ENCODE measurements at regions not wholly inside any gene's neighbourhood (a gene's known extent, or its start where the extent isn't known, plus 50 kb on each side); places are given as distances from the start of the nearest gene placed in this dataset.

DNA sequence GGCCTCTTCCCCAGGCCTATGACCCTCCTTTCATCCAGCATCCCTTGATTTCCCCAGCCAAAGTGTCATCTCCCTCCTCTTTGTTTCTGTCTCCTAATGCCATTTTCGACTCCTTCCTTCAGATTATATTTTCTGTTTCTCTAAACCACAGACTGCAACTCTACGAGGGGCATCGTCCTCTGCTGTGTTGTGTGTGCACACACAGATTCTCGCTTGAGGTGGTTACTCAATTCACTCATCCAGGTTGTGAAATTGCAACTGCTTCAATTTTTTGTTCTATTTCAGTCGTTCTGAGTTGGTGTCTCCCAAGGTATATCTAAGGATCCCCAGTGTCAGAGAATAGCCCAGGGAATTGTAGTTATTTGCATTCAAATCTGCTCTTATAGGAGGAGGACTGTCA lies 113.5 kb upstream of the NDUFV2 start:
- H3K79me2 ChIP-seq (ENCODE audit: control insufficient read depth, low read length) = no peaks in the 10 kb centered on the region
- H3K9me2 ChIP-seq (replicated peaks; ENCODE audit: control insufficient read depth, low read length) = no peaks in the 10 kb centered on the region
- no peaks in the 10 kb centered on the region for H3K36me3 ChIP-seq (ENCODE audit: control insufficient read depth, low read length)
- no peaks in the 10 kb centered on the region for H4K20me1 ChIP-seq (ENCODE audit: control insufficient read depth, insufficient read depth, low read depth, low read length)
- no peak overlapping the region for H3K4me2 ChIP-seq (ENCODE audit: low read length)
- peaks cover 18% of the 10 kb centered on the region for H3K4me1 ChIP-seq (ENCODE audit: control insufficient read depth, low read length)
- H3K27me3 ChIP-seq (ENCODE audit: control insufficient read depth, low read length) = no peaks in the 10 kb centered on the region
- TF ChIP-seq CTCF (IDR thresholded peaks at IDR 0.05; ENCODE audit: low read depth, low read length, poor library complexity, severe bottlenecking) (no peak), EZH2phosphoT487 (IDR thresholded peaks at IDR 0.05; ENCODE audit: borderline replicate concordance, low read length) (no peak)
- no peak overlapping the region for H3K27ac ChIP-seq (ENCODE audit: low read depth, low read length)
- H3K9me3 ChIP-seq (ENCODE audit: control insufficient read depth, insufficient read depth, low read length) = no peaks in the 10 kb centered on the region
- no peak overlapping the region for H3K4me3 ChIP-seq (ENCODE audit: low read length)
- no peaks in the 10 kb centered on the region for H3F3A ChIP-seq (ENCODE audit: control insufficient read depth, insufficient read depth)

DNA sequence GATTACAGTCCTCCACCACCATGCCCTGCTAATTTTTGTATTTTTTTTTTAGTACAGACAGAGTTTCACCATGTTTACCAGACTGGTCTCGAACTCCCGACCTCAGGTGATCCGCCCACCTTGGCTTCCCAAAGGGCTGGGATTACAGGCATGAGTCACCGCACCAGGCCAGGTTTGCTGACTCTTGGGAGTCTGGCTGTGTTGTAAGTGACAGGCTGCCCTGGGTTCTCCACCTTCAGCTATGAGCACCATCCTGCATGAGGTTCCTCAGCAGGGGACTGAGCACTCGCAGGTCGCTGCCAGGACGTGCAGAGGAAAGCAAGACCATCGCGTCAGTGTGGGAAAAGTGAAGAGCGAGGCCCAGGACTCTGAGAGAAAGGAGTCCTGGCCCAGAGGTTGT lies 112.6 kb upstream of the NDUFV2 start:
- no peak overlapping the region for H3K27ac ChIP-seq (ENCODE audit: low read depth, low read length)
- no peak for TF ChIP-seq EZH2phosphoT487 (IDR thresholded peaks at IDR 0.05; ENCODE audit: borderline replicate concordance, low read length)
- no peak for TF ChIP-seq CTCF (IDR thresholded peaks at IDR 0.05; ENCODE audit: low read depth, low read length, poor library complexity, severe bottlenecking)
- H3K9me3 ChIP-seq (ENCODE audit: control insufficient read depth, insufficient read depth, low read length) = no peaks in the 10 kb centered on the region
- no peaks in the 10 kb centered on the region for H3K27me3 ChIP-seq (ENCODE audit: control insufficient read depth, low read length)
- H3K4me3 ChIP-seq (ENCODE audit: low read length) = no peak overlapping the region
- no peaks in the 10 kb centered on the region for H3K36me3 ChIP-seq (ENCODE audit: control insufficient read depth, low read length)
- no peak overlapping the region for H3K4me2 ChIP-seq (ENCODE audit: low read length)
- H3K4me1 ChIP-seq (ENCODE audit: control insufficient read depth, low read length) = peaks cover 18% of the 10 kb centered on the region
- H3F3A ChIP-seq (ENCODE audit: control insufficient read depth, insufficient read depth) = no peaks in the 10 kb centered on the region
- H3K79me2 ChIP-seq (ENCODE audit: control insufficient read depth, low read length) = no peaks in the 10 kb centered on the region
- no peaks in the 10 kb centered on the region for H3K9me2 ChIP-seq (replicated peaks; ENCODE audit: control insufficient read depth, low read length)
- H4K20me1 ChIP-seq (ENCODE audit: control insufficient read depth, insufficient read depth, low read depth, low read length) = no peaks in the 10 kb centered on the region

DNA sequence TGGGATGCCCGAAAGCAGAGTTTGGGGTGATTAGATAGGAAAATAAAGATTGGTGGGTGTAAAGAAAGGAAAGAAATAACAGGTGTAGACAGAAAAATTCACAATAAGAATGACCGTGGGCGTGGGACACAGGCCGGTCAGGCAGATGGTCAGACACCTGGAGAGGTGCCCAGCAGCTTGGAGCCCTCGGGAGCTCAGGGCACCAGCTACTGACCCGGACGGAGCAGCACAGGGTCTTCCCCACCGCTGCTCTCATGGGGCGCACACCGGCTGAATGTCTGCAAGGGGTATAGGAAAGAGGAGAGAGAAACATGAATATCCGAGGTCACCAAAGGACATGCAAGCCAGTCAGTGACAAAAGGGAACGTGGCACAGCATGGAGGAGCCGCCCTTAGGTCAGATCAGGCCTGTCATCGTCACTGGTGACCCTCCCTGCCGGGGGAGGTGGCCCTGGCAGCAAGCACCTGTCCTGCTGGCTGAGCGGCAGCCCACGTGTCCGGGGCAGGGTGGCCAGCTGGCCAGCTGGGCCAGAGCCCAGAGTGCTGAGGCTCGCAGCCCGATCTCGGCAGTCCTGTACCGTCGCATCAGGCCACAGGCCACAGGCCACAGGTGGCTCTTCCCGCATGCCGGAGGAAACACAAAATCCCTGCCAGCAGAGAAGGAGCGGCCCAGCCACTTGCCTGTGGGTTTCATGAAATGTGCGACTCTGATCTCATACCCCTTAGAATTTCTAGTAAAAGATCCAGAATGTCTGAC lies 112.0 kb upstream of the NDUFV2 start:
- Histone ChIP-seq H3K27ac (ENCODE audit: low read depth, low read length) (no peak overlapping the region), H4K20me1 (ENCODE audit: control insufficient read depth, insufficient read depth, low read depth, low read length) (no peaks in the 10 kb centered on the region)

More for the DNA sequence above, 112.0 kb upstream of the NDUFV2 start:
- no peaks in the 10 kb centered on the region for H3K27me3 ChIP-seq (ENCODE audit: control insufficient read depth, low read length)
- TF ChIP-seq EZH2phosphoT487 (IDR thresholded peaks at IDR 0.05; ENCODE audit: borderline replicate concordance, low read length) (no peak), CTCF (IDR thresholded peaks at IDR 0.05; ENCODE audit: low read depth, low read length, poor library complexity, severe bottlenecking) (no peak)
- no peaks in the 10 kb centered on the region for H3K9me3 ChIP-seq (ENCODE audit: control insufficient read depth, insufficient read depth, low read length)
- H3K4me2 ChIP-seq (ENCODE audit: low read length) = no peak overlapping the region
- H3K79me2 ChIP-seq (ENCODE audit: control insufficient read depth, low read length) = no peaks in the 10 kb centered on the region
- peaks cover 18% of the 10 kb centered on the region for H3K4me1 ChIP-seq (ENCODE audit: control insufficient read depth, low read length)
- H3K9me2 ChIP-seq (replicated peaks; ENCODE audit: control insufficient read depth, low read length) = no peaks in the 10 kb centered on the region
- H3K4me3 ChIP-seq (ENCODE audit: low read length) = no peak overlapping the region
- H3F3A ChIP-seq (ENCODE audit: control insufficient read depth, insufficient read depth) = no peaks in the 10 kb centered on the region
- no peaks in the 10 kb centered on the region for H3K36me3 ChIP-seq (ENCODE audit: control insufficient read depth, low read length)
